OCI-LY1 (cell line): ENCODE measurements at regions not wholly inside any gene's neighbourhood (a gene's known extent, or its start where the extent isn't known, plus 50 kb on each side); places are given as distances from the start of the nearest gene placed in this dataset.

Source experiments
- H2AFZ ChIP-seq: fragments of 200-600 bp; sonication (generic), shearing (Covaris generic); 2 replicates; pipeline ENCODE4 v1.6.0; 2014; ENCODE audit warnings: antibody characterized with exemption, mild to moderate bottlenecking, low read length
- H3F3A ChIP-seq: fragments of 200-600 bp; sonication (generic), shearing (Covaris generic); 2 replicates; pipeline ENCODE4 v1.6.0; 2014; ENCODE audit warnings: mild to moderate bottlenecking, antibody characterized with exemption, low read length, moderate library complexity; ENCODE audit not compliant: insufficient read depth
- H3K27ac ChIP-seq: fragments of 200-600 bp; sonication (generic); 2 replicates; pipeline ENCODE4 v1.5.1; 2014; ENCODE audit warnings: low read length, mixed run types, mild to moderate bottlenecking, low read depth; ENCODE audit not compliant: poor library complexity, severe bottlenecking
- H3K27me3 ChIP-seq: fragments of 200-600 bp; sonication (generic); 2 replicates; pipeline ENCODE4 v1.6.0; 2014; ENCODE audit warnings: antibody characterized with exemption, mild to moderate bottlenecking, low read length, moderate library complexity; ENCODE audit not compliant: insufficient read depth
- H3K36me3 ChIP-seq: fragments of 200-600 bp; sonication (generic); 2 replicates; pipeline ENCODE4 v1.6.1; 2014; ENCODE audit warnings: mild to moderate bottlenecking, antibody characterized with exemption, low read length, moderate library complexity, mixed read lengths; ENCODE audit not compliant: insufficient read depth
- H3K4me1 ChIP-seq: fragments of 200-600 bp; sonication (generic); 2 replicates; pipeline ENCODE4 v1.5.1; 2014; ENCODE audit warnings: mild to moderate bottlenecking, low read length, moderate library complexity; ENCODE audit not compliant: insufficient read depth, severe bottlenecking
- H3K4me2 ChIP-seq: fragments of 200-600 bp; sonication (generic), shearing (Covaris generic); 2 replicates; pipeline ENCODE4 v1.6.1; 2014; ENCODE audit warnings: low read length
- H3K4me3 ChIP-seq: fragments of 200-600 bp; sonication (generic); 2 replicates; pipeline ENCODE4 v1.5.1; 2014; ENCODE audit warnings: low read length, low read depth, mild to moderate bottlenecking, mixed read lengths; ENCODE audit not compliant: poor library complexity, severe bottlenecking
- H3K79me2 ChIP-seq: fragments of 200-600 bp; shearing (Covaris generic); 2 replicates; pipeline ENCODE4 v1.6.1; 2016; ENCODE audit warnings: mixed run types, low read length, mixed read lengths; ENCODE audit not compliant: insufficient read depth
- H3K9ac ChIP-seq: fragments of 200-600 bp; sonication (generic), shearing (Covaris generic); 2 replicates; pipeline ENCODE4 v1.6.1; 2014; ENCODE audit warnings: mild to moderate bottlenecking, low read length, mixed read lengths
- H3K9me2 ChIP-seq: fragments of 200-600 bp; sonication (generic), shearing (Covaris generic); 2 replicates; pipeline ENCODE4 v1.6.1; 2014; ENCODE audit warnings: low read depth, mild to moderate bottlenecking, low read length, mixed read lengths
- H3K9me3 ChIP-seq: fragments of 200-600 bp; shearing (Covaris generic); 2 replicates; pipeline ENCODE4 v1.6.1; 2014; ENCODE audit warnings: low read length, mixed read lengths
- H4K20me1 ChIP-seq: fragments of 200-600 bp; sonication (generic), shearing (Covaris generic); 2 replicates; pipeline ENCODE4 v1.6.0; 2016; ENCODE audit warnings: mild to moderate bottlenecking, low read length; ENCODE audit not compliant: insufficient read depth
- EZH2 ChIP-seq: fragments of 200-600 bp; sonication (generic), shearing (Covaris generic); IDR thresholded peaks from 2 replicates; pipeline ENCODE4 v1.8.0; 2017; ENCODE audit warnings: borderline replicate concordance, mixed run types, mild to moderate bottlenecking, antibody characterized with exemption, low read length, moderate library complexity, mixed read lengths
- TF ChIP-seq, protein P1 (sequence below): fragments of 200-600 bp; sonication (generic), shearing (Covaris generic); IDR thresholded peaks from 2 replicates; pipeline ENCODE4 v1.5.1; 2017; ENCODE audit warnings: mild to moderate bottlenecking, antibody characterized with exemption, low read length, moderate library complexity, mixed read lengths

DNA sequence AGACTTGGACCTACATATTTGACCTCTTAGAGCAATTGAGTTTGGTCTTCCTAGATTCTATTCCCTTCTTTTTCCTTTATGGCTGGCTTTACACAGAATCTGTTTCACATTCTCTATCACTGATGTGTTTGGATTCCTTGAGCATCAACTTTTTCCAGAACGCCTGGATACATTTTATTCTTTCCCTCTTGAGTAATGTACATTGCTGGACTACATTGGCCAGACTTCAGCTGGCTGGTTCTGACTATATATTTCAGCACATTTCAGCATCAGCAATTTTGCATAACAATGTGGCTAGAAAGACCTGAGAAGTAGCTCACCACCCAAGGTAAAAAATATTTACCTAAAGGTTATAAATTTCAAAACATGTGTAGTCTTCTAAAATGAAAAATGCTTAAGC is 2198.2 kb upstream of the RAG2 start:
- Histone ChIP-seq H3F3A (no peaks in the 10 kb centered on the region), H2AFZ (no peak overlapping the region), H3K79me2 (no peaks in the 10 kb centered on the region), H3K27ac (no peak overlapping the region), H3K9me3 (no peaks in the 10 kb centered on the region), H3K4me2 (no peak overlapping the region), H3K4me1 (no peaks in the 10 kb centered on the region), H3K9ac (no peak overlapping the region), H3K4me3 (no peak overlapping the region), H3K27me3 (no peaks in the 10 kb centered on the region), H3K36me3 (no peaks in the 10 kb centered on the region), H3K9me2 (no peaks in the 10 kb centered on the region), H4K20me1 (no peaks in the 10 kb centered on the region)
- TF ChIP-seq, protein P1, sequence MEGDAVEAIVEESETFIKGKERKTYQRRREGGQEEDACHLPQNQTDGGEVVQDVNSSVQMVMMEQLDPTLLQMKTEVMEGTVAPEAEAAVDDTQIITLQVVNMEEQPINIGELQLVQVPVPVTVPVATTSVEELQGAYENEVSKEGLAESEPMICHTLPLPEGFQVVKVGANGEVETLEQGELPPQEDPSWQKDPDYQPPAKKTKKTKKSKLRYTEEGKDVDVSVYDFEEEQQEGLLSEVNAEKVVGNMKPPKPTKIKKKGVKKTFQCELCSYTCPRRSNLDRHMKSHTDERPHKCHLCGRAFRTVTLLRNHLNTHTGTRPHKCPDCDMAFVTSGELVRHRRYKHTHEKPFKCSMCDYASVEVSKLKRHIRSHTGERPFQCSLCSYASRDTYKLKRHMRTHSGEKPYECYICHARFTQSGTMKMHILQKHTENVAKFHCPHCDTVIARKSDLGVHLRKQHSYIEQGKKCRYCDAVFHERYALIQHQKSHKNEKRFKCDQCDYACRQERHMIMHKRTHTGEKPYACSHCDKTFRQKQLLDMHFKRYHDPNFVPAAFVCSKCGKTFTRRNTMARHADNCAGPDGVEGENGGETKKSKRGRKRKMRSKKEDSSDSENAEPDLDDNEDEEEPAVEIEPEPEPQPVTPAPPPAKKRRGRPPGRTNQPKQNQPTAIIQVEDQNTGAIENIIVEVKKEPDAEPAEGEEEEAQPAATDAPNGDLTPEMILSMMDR = no peak

DNA sequence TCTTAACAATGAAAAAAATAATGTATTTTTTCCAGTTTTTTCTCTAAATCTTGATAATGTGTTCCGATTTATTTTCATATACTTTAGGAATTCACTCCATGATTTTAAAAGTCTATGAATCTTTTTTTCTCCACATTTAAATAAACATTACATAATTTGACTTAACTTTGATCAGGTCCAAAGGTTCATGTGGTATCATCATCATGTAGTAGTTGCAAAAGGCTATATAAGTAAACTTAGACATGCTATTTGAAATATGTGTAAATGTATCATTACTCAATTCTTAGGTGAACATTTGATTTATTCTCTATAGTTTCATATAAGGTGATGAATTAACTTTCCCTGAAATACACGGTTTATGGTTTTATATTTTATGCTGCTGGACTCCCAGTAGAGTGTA is 2197.0 kb upstream of the RAG2 start:
- Histone ChIP-seq H3K36me3 (no peaks in the 10 kb centered on the region), H3K27ac (no peak overlapping the region), H3K9me2 (no peaks in the 10 kb centered on the region), H3K79me2 (no peaks in the 10 kb centered on the region), H4K20me1 (no peaks in the 10 kb centered on the region), H3K4me2 (no peak overlapping the region), H3K4me3 (no peak overlapping the region), H3K4me1 (no peaks in the 10 kb centered on the region), H3K9ac (no peak overlapping the region), H2AFZ (no peak overlapping the region), H3K9me3 (no peaks in the 10 kb centered on the region), H3F3A (no peaks in the 10 kb centered on the region), H3K27me3 (no peaks in the 10 kb centered on the region)
- TF ChIP-seq, protein P1 = no peak
- no peak for TF ChIP-seq EZH2

DNA sequence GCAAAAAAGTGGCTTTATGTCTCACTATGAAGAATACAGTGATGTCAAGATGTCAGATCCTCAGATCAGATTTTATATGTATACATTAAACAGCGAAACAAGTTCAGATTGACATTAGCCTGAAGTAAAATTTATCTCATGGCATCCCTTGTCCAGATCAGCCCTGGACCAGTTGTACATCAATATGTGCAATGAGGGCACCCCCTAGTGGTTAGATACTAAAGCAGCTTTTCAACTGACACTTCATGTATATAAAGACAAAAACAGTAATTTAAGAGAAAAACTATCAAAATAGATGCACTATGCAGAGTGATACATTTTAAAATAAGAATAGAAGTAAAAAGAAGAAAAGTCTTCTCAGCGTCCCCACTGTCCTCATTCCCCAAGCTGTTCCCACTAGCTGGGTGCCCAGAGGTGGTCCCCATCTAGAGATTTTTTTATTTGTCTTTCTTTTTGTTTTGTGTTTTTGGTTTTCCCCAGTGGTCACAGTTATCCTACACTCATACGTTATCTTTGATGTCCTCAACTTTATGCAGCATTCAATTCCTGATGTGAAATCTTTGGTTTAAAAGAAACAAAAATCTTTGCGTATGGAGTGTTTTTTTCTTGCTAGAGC is 2193.4 kb upstream of the RAG2 start:
- H3K9ac ChIP-seq = no peak overlapping the region
- no peaks in the 10 kb centered on the region for H3F3A ChIP-seq
- H3K27me3 ChIP-seq = no peaks in the 10 kb centered on the region
- H3K4me2 ChIP-seq = no peak overlapping the region
- no peak overlapping the region for H2AFZ ChIP-seq
- no peak overlapping the region for H3K4me3 ChIP-seq
- no peaks in the 10 kb centered on the region for H4K20me1 ChIP-seq
- no peaks in the 10 kb centered on the region for H3K79me2 ChIP-seq
- no peaks in the 10 kb centered on the region for H3K9me3 ChIP-seq
- TF ChIP-seq, protein P1 = peak; percentile 86
- no peak for TF ChIP-seq EZH2
- no peaks in the 10 kb centered on the region for H3K4me1 ChIP-seq
- H3K9me2 ChIP-seq = no peaks in the 10 kb centered on the region
- H3K27ac ChIP-seq = no peak overlapping the region
- no peaks in the 10 kb centered on the region for H3K36me3 ChIP-seq
